GM12864 (cell line): ENCODE measurements at regions not wholly inside any gene's neighbourhood (a gene's known extent, or its start where the extent isn't known, plus 50 kb on each side); places are given as distances from the start of the nearest gene placed in this dataset.

Experiments
- DNase-seq: peaks from one replicate; pipeline ENCODE4 v3.0.0-alpha.2; 2011; ENCODE audit warnings: low read depth
- H3K4me3 ChIP-seq: 2 replicates; pipeline ENCODE4 v1.5.1; 2011; ENCODE audit warnings: mild to moderate bottlenecking, low read depth, low read length, control low read depth
- CTCF ChIP-seq: IDR thresholded peaks from 2 replicates; pipeline ENCODE4 v1.5.1; 2011; ENCODE audit warnings: low read depth, mild to moderate bottlenecking, moderate library complexity, low read length, control low read depth, inconsistent platforms; ENCODE audit errors: missing control alignments

GRCh38 chr2:117523711-117524238 lies 290.7 kb upstream of the DDX18 start:
- H3K4me3 ChIP-seq = no peak overlapping the region
- DNase-seq = no peak
- TF ChIP-seq CTCF = no peak

GRCh38 chr2:117536139-117536538 lies 278.4 kb upstream of the DDX18 start:
- TF ChIP-seq CTCF = peak; percentile 39
- H3K4me3 ChIP-seq = no peak overlapping the region
- DNase-seq = no peak

GRCh38 chr2:117537032-117537431 lies 277.5 kb upstream of the DDX18 start:
- peak; percentile 2 for TF ChIP-seq CTCF
- no peak for DNase-seq
- no peak overlapping the region for H3K4me3 ChIP-seq

- DNase-seq = no peak
- no peak overlapping the region for H3K4me3 ChIP-seq
- TF ChIP-seq CTCF = no peak
These were observed 262.6 kb upstream of the DDX18 start for GRCh38 chr2:117551858-117552257.

- no peak overlapping the region for H3K4me3 ChIP-seq
- DNase-seq = no peak
- TF ChIP-seq CTCF = no peak
These were observed 261.0 kb upstream of the DDX18 start for GRCh38 chr2:117553448-117553847.

GRCh38 chr2:117555965-117556364 lies 258.5 kb upstream of the DDX18 start:
- no peak for TF ChIP-seq CTCF
- no peak for DNase-seq
- H3K4me3 ChIP-seq = no peak overlapping the region

- DNase-seq = no peak
- no peak for TF ChIP-seq CTCF
- H3K4me3 ChIP-seq = no peak overlapping the region
These were observed 256.9 kb upstream of the DDX18 start for GRCh38 chr2:117557626-117558025.
